ENCODE measurements at regions not wholly inside any gene's neighbourhood (a gene's known extent, or its start where the extent isn't known, plus 50 kb on each side); places are given as distances from the start of the nearest gene placed in this dataset.

DNA sequence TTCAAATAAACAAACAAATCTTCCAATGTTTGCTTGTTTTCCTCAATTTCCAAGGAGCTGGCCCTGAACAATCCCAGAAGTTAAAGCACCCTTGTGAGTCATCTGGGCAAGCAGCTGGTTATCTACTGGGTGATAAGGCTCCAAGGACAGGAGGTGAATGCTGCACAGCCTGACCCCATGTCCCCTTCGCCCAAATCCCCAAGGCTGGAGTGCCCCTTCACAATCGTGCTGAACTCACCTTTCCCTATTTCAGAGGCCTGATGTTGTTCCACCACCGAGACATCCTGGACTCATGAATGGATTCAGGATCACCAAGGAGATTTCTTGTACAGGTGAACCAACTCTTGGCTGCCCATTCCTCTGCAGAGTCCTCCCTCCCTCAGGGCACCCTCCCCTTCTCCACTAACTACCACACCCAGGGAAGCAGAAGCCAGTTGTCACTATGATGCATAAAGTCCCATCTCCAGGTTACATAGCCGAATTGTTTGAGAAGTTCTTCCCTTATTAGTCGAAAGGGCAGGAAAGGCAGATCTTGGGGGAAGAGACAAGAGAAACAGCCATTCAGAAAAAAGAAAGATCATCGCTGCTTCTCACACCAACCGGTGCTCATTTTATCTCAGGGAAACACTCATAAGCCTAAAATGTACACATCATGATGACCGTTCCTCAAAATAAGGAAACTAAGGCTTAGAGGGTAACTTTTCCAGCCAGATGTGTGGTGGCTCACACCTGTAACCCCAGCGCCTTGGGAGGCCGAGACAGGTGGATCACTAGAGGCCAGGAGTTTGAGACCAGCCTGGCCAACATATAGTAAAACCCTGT is 138.8 kb upstream of the RREB1 start:
- H3K4me2 ChIP-seq (ENCODE audit: insufficient read depth, insufficient read length, low read length), result no peak overlapping the region
- peaks cover 18% of the 10 kb centered on the region in 2 experiments for H3K4me1 Mint-ChIP-seq

More for the DNA sequence above, 138.8 kb upstream of the RREB1 start:
- Histone ChIP-seq H3K4me1 (ENCODE audit: insufficient read depth, low read length) (no peaks in the 10 kb centered on the region), H4K91ac (ENCODE audit: insufficient read length, low read depth, low read length) (no peak overlapping the region), H2BK120ac (ENCODE audit: low read depth, low read length, poor library complexity, severe bottlenecking) (no peak overlapping the region), H3K27me3 (ENCODE audit: insufficient read depth, low read length) (no peaks in the 10 kb centered on the region), H2AFZ (ENCODE audit: low read length) (no peak overlapping the region), H2BK12ac (ENCODE audit: insufficient read length, low read depth, low read length) (no peak overlapping the region), H3K56ac (ENCODE audit: insufficient read length, low read depth, low read length) (no peak overlapping the region), H3K4ac (ENCODE audit: low read depth, low read length) (no peak overlapping the region), H3K23me2 (ENCODE audit: insufficient read length, low read depth, low read length, poor library complexity, severe bottlenecking) (no peaks in the 10 kb centered on the region), H3T11ph (ENCODE audit: low read length) (no peak overlapping the region), H3K79me1 (ENCODE audit: insufficient read depth, low read depth, low read length, poor library complexity, severe bottlenecking) (no peaks in the 10 kb centered on the region), H3K9me3 (ENCODE audit: control insufficient read depth, low read depth, low read length) (no peaks in the 10 kb centered on the region), H4K20me1 (ENCODE audit: control insufficient read depth, insufficient read depth, insufficient read length) (no peaks in the 10 kb centered on the region), H3K27ac (ENCODE audit: insufficient read length, low read depth, low read length) (no peak overlapping the region), H2BK15ac (ENCODE audit: low read depth, low read length) (no peak overlapping the region), H4K8ac (replicated peaks; ENCODE audit: insufficient read length, low read depth, low read length) (no peak overlapping the region), H2BK20ac (ENCODE audit: low read depth, low read length, poor library complexity, severe bottlenecking) (no peak overlapping the region), H4K5ac (ENCODE audit: insufficient read length, low read depth, low read length) (no peak overlapping the region), H3K18ac (ENCODE audit: insufficient read length, low read depth, low read length) (no peak overlapping the region), H3K79me2 (ENCODE audit: insufficient read depth, low read length) (no peaks in the 10 kb centered on the region), H3K23ac (ENCODE audit: insufficient read length, low read depth, low read length) (no peak overlapping the region), H2AK5ac (ENCODE audit: insufficient read length, low read length) (no peak overlapping the region), H3K9ac (ENCODE audit: extremely low read depth, insufficient read length, low read length) (no peak overlapping the region), H3K14ac (ENCODE audit: insufficient read depth, low read length) (no peak overlapping the region), H2BK5ac (ENCODE audit: insufficient read length, low read length) (no peak overlapping the region)
- no peak overlapping the region for H3K4me3 Mint-ChIP-seq
- no peak for DNase-seq
- no peaks in the 10 kb centered on the region for H3K9me3 Mint-ChIP-seq
- no peaks in the 10 kb centered on the region; the same call in 1 of the 2 replicates for H3K27me3 Mint-ChIP-seq (ENCODE audit: low read depth)
- no peak overlapping the region for H3K27ac Mint-ChIP-seq
- WGBS (ENCODE audit: extremely low coverage, insufficient read length, low lambda C conversion rate), result no CpG with 5 or more reads among the region's 10 CpGs
- no peaks in the 10 kb centered on the region for H3K36me3 Mint-ChIP-seq (ENCODE audit: insufficient read depth in 1 of 3, low read depth in 3 of 3)
- TF ChIP-seq, protein P1, sequence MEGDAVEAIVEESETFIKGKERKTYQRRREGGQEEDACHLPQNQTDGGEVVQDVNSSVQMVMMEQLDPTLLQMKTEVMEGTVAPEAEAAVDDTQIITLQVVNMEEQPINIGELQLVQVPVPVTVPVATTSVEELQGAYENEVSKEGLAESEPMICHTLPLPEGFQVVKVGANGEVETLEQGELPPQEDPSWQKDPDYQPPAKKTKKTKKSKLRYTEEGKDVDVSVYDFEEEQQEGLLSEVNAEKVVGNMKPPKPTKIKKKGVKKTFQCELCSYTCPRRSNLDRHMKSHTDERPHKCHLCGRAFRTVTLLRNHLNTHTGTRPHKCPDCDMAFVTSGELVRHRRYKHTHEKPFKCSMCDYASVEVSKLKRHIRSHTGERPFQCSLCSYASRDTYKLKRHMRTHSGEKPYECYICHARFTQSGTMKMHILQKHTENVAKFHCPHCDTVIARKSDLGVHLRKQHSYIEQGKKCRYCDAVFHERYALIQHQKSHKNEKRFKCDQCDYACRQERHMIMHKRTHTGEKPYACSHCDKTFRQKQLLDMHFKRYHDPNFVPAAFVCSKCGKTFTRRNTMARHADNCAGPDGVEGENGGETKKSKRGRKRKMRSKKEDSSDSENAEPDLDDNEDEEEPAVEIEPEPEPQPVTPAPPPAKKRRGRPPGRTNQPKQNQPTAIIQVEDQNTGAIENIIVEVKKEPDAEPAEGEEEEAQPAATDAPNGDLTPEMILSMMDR (conservative IDR thresholded peaks at IDR 0.05), result no peak
